HEK293T (cell line): ENCODE measurements at regions not wholly inside any gene's neighbourhood (a gene's known extent, or its start where the extent isn't known, plus 50 kb on each side); places are given as distances from the start of the nearest gene placed in this dataset.

ENCODE experiments used
- BHLHE40 ChIP-seq: fragments of 450-650 bp; IDR thresholded peaks from 2 replicates; pipeline ENCODE4 v1.6.1; 2016; ENCODE audit warnings: mild to moderate bottlenecking, moderate library complexity, borderline replicate concordance
- FOXA1 ChIP-seq: fragments of 450-650 bp; IDR thresholded peaks from 2 replicates; pipeline ENCODE4 v1.6.1; 2016; ENCODE audit warnings: mild to moderate bottlenecking
- FOXM1 ChIP-seq: fragments of 450-650 bp; IDR thresholded peaks from 2 replicates; pipeline ENCODE4 v1.6.1; 2017; ENCODE audit warnings: mild to moderate bottlenecking, borderline replicate concordance
- HDGF ChIP-seq: fragments of 450-650 bp; IDR thresholded peaks from 2 replicates; pipeline ENCODE4 v1.6.1; 2017; ENCODE audit warnings: antibody characterized with exemption, borderline replicate concordance
- LEF1 ChIP-seq: fragments of 450-650 bp; IDR thresholded peaks from 2 replicates; pipeline ENCODE4 v1.6.1; 2017; ENCODE audit warnings: mild to moderate bottlenecking, borderline replicate concordance
- NFRKB ChIP-seq: fragments of 450-650 bp; IDR thresholded peaks from 2 replicates; pipeline ENCODE4 v1.6.1; 2016; ENCODE audit warnings: mild to moderate bottlenecking, moderate library complexity
- PKNOX1 ChIP-seq: fragments of 450-650 bp; IDR thresholded peaks from 2 replicates; pipeline ENCODE4 v1.6.1; 2016
- SP1 ChIP-seq: fragments of 450-650 bp; IDR thresholded peaks from 2 replicates; pipeline ENCODE4 v1.6.1; 2017
- TARDBP ChIP-seq: fragments of 450-650 bp; IDR thresholded peaks from 2 replicates; pipeline ENCODE4 v1.6.1; 2016

GRCh38 chr9:108609897-108610253 is 245.9 kb downstream of the ACTL7B start:
- TF ChIP-seq BHLHE40 (no peak), SP1 (no peak), FOXA1 (no peak), FOXM1 (no peak), TARDBP (no peak), LEF1 (no peak), HDGF (no peak), NFRKB (no peak), PKNOX1 (no peak)
